ENCODE measurements at regions not wholly inside any gene's neighbourhood (a gene's known extent, or its start where the extent isn't known, plus 50 kb on each side); places are given as distances from the start of the nearest gene placed in this dataset.
A peak's percentile ranks its signal among the peaks of the same experiment; 100 is the strongest.

DNA sequence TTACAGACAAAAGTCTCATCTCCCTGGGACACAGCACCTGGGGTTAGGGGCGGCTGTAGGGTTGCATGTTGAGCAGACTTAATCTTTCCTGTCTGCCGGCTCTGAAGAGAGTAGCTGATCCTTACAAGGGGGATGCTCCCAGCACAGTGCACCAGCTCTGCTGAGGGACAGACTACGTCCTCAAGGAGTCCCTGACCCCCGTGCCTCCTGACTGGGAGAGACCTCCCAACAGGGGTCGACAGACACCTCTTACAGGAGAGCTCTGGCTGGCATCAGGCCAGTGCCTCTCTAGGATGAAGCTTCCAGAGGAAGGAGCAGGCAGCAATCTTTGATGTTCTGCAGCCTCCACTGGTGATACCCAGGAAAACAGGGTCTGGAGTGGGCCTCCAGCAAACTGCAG lies 506.0 kb upstream of the FMR1 start:
- Histone ChIP-seq H3K9me3 (ENCODE audit: control insufficient read depth, low read length) (no peaks in the 10 kb centered on the region), H3K4me3 (ENCODE audit: low read length) (no peak overlapping the region), H3K27ac (ENCODE audit: low read length) (no peak overlapping the region), H3K27me3 (ENCODE audit: control insufficient read depth, insufficient read depth) (no peaks in the 10 kb centered on the region), H3K4me1 (ENCODE audit: control insufficient read depth, insufficient read depth, low read length) (no peaks in the 10 kb centered on the region)
- intact Hi-C loops (cut with DNase I): no loop called here
- peak in 1 of 3 donors; percentile 15 for DNase-seq
- no peak for ATAC-seq
- WGBS: 52% methylated on average over 5 of the region's 5 CpGs

- ATAC-seq (no peak), DNase-seq (no peak)
- no peaks in the 10 kb centered on the region for H3K4me1 ChIP-seq (ENCODE audit: control insufficient read depth, insufficient read depth, low read length)
- no peak overlapping the region for H3K4me3 ChIP-seq (ENCODE audit: low read length)
- H3K27ac ChIP-seq (ENCODE audit: low read length): no peak overlapping the region
- H3K9me3 ChIP-seq (ENCODE audit: control insufficient read depth, low read length): no peaks in the 10 kb centered on the region
- WGBS: 63% methylated on average over 1 of the region's 1 CpG
- intact Hi-C loops (cut with DNase I): no loop called here
- H3K27me3 ChIP-seq (ENCODE audit: control insufficient read depth, insufficient read depth): no peaks in the 10 kb centered on the region
Measured at GRCh38 chrX:147403040-147403439, 508.7 kb upstream of the FMR1 start.

DNA sequence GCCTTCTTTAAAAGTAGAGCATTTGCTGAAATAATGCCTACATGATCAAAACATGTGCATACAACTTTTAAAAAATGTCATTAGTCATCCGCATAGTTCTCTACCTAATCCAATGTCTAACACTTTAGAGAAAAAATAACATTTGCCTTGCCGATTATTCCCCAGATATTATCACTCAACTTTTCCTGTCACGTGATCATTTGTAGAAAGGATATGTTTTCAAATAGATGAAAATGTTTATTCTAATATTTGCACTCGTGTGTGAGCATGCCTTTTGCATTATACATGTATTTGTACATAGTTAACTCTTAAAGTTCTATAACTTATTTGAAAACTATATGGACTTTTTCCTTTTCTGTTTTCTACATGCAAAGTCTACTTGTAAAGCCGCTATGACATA lies 533.0 kb upstream of the FMR1 start:
- ATAC-seq: no peak
- H3K27me3 ChIP-seq (ENCODE audit: control insufficient read depth, insufficient read depth): no peaks in the 10 kb centered on the region
- 44% methylated on average over 5 of the region's 5 CpGs for WGBS
- DNase-seq: no peak
- H3K4me1 ChIP-seq (ENCODE audit: control insufficient read depth, insufficient read depth, low read length): no peaks in the 10 kb centered on the region
- intact Hi-C loops (cut with DNase I): no loop called here
- H3K9me3 ChIP-seq (ENCODE audit: control insufficient read depth, low read length): no peaks in the 10 kb centered on the region
- H3K27ac ChIP-seq (ENCODE audit: low read length): no peak overlapping the region
- no peak overlapping the region for H3K4me3 ChIP-seq (ENCODE audit: low read length)

DNA sequence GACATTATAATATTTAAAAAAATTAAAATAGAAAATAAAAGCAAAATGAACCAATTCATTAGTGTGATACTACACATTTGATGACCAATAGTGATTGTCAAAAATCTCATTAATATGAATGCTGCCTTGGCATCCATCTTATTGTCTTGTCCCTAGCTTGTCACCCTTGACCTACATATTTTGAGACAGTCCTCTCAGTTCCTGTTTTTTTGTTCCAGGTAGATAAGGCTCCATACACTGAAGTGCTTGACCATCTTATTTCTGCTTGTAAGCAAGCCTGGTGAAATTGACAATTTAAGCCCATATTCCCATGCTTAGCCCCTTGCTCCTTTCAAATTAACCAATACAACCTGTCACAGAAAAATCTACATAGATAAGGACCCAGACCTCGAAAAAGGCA lies 534.0 kb upstream of the FMR1 start:
- no peaks in the 10 kb centered on the region for H3K27me3 ChIP-seq (ENCODE audit: control insufficient read depth, insufficient read depth)
- H3K9me3 ChIP-seq (ENCODE audit: control insufficient read depth, low read length): no peaks in the 10 kb centered on the region
- no peak overlapping the region for H3K27ac ChIP-seq (ENCODE audit: low read length)
- DNase-seq (no peak), ATAC-seq (no peak)
- 44% methylated on average over 1 of the region's 1 CpG for whole genome bisulfite sequencing
- H3K4me1 ChIP-seq (ENCODE audit: control insufficient read depth, insufficient read depth, low read length): no peaks in the 10 kb centered on the region
- intact Hi-C loops (cut with DNase I): no loop called here
- no peak overlapping the region for H3K4me3 ChIP-seq (ENCODE audit: low read length)

DNA sequence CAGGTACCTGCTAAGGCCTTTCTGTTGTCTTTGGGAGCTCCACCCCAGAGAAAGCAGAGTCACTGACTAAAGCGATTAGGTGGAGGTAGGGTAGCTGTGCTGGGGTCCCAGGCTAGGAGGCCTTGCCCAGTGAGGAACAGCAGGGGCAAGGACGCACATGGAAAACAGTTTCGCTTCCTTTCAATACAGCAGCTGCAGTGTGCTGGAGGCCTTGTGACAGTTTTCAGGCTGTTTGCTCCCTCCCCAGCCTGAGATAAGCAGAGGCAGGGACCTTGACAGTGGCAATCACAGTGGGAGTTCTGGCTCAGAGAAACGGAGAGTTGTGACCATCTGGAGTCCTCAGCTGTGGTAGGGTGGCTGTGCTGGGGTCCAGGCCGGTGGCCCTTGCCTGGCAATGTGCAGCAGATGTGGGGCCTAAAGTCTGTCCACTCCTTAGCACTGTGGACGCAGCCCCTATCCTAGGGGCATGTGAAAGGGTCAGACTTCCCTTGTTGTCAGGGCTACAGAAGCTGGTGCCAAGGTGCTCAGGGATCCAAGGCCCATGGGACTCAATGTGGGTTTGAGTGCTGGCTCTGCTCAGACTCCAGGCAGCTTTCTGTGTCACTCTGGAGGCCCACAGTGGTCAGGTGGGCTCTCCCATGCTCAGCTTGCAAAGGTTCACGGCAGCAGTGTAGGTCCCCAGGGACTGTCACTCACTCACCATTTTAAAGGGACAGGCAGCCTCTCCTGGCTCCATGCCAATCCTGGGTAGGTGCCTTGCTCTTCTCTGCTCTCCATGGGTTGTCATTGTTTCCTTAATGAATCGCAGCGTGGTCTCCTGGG lies 534.9 kb upstream of the FMR1 start:
- Histone ChIP-seq H3K27ac (ENCODE audit: low read length) (no peak overlapping the region), H3K9me3 (ENCODE audit: control insufficient read depth, low read length) (no peaks in the 10 kb centered on the region), H3K4me3 (ENCODE audit: low read length) (no peak overlapping the region), H3K27me3 (ENCODE audit: control insufficient read depth, insufficient read depth) (no peaks in the 10 kb centered on the region), H3K4me1 (ENCODE audit: control insufficient read depth, insufficient read depth, low read length) (no peaks in the 10 kb centered on the region)
- intact Hi-C loops (cut with DNase I): no loop called here
- ATAC-seq (no peak), DNase-seq (no peak)
- WGBS: 46% methylated on average over 9 of the region's 9 CpGs

DNA sequence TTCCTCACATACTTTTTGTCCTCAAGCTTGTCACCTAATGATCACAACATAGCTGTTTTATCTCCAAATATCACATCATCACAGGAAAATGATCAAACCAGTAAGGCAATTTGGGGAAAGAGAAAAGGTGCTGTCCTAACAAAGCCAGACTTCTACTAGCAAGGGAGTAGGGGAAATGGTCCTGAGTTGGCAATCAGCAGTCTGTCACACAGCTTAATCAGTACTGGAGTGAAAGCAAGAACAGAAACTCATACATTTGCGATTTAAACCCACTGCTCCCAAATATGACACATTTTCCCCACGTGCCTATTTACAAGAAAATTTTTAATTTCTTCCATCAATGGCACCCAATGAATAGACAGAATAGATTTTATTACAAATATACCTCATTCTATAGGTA lies 546.8 kb upstream of the FMR1 start:
- H3K9me3 ChIP-seq (ENCODE audit: control insufficient read depth, low read length): no peaks in the 10 kb centered on the region
- no peak overlapping the region for H3K4me3 ChIP-seq (ENCODE audit: low read length)
- intact Hi-C loops (cut with DNase I): no loop called here
- ATAC-seq: no peak
- no peaks in the 10 kb centered on the region for H3K4me1 ChIP-seq (ENCODE audit: control insufficient read depth, insufficient read depth, low read length)
- 62% methylated on average over 2 of the region's 2 CpGs for WGBS
- H3K27ac ChIP-seq (ENCODE audit: low read length): no peak overlapping the region
- no peaks in the 10 kb centered on the region for H3K27me3 ChIP-seq (ENCODE audit: control insufficient read depth, insufficient read depth)
- no peak for DNase-seq

GRCh38 chrX:147351644-147352043 lies 537.1 kb upstream of the CXorf51A start:
- DNase-seq: no peak
- 72% methylated on average over 3 of the region's 3 CpGs for WGBS
- H3K27ac ChIP-seq (ENCODE audit: low read length): no peak overlapping the region
- no peak overlapping the region for H3K4me3 ChIP-seq (ENCODE audit: low read length)
- H3K4me1 ChIP-seq (ENCODE audit: control insufficient read depth, insufficient read depth, low read length): no peaks in the 10 kb centered on the region
- intact Hi-C loops (cut with DNase I): no loop called here
- ATAC-seq: no peak
- no peaks in the 10 kb centered on the region for H3K27me3 ChIP-seq (ENCODE audit: control insufficient read depth, insufficient read depth)
- no peaks in the 10 kb centered on the region for H3K9me3 ChIP-seq (ENCODE audit: control insufficient read depth, low read length)

GRCh38 chrX:147343467-147343866 lies 528.9 kb upstream of the CXorf51A start:
- H3K4me1 ChIP-seq (ENCODE audit: control insufficient read depth, insufficient read depth, low read length): no peaks in the 10 kb centered on the region
- WGBS: 83% methylated on average over 6 of the region's 6 CpGs
- H3K9me3 ChIP-seq (ENCODE audit: control insufficient read depth, low read length): no peaks in the 10 kb centered on the region
- intact Hi-C loops (cut with DNase I): no loop called here
- DNase-seq (no peak), ATAC-seq (no peak)
- H3K27me3 ChIP-seq (ENCODE audit: control insufficient read depth, insufficient read depth): no peaks in the 10 kb centered on the region
- no peak overlapping the region for H3K4me3 ChIP-seq (ENCODE audit: low read length)
- H3K27ac ChIP-seq (ENCODE audit: low read length): no peak overlapping the region

- intact Hi-C loops (cut with DNase I): no loop called here
- no peak overlapping the region for H3K27ac ChIP-seq (ENCODE audit: low read length)
- DNase-seq (no peak), ATAC-seq (no peak)
- no peaks in the 10 kb centered on the region for H3K27me3 ChIP-seq (ENCODE audit: control insufficient read depth, insufficient read depth)
- no peaks in the 10 kb centered on the region for H3K4me1 ChIP-seq (ENCODE audit: control insufficient read depth, insufficient read depth, low read length)
- no peak overlapping the region for H3K4me3 ChIP-seq (ENCODE audit: low read length)
- H3K9me3 ChIP-seq (ENCODE audit: control insufficient read depth, low read length): no peaks in the 10 kb centered on the region
Measured at GRCh38 chrX:147342197-147342596, 527.7 kb upstream of the CXorf51A start.

- H3K4me1 ChIP-seq (ENCODE audit: control insufficient read depth, insufficient read depth, low read length): no peaks in the 10 kb centered on the region
- H3K27me3 ChIP-seq (ENCODE audit: control insufficient read depth, insufficient read depth): no peaks in the 10 kb centered on the region
- H3K9me3 ChIP-seq (ENCODE audit: control insufficient read depth, low read length): no peaks in the 10 kb centered on the region
- ATAC-seq: no peak
- no peak overlapping the region for H3K27ac ChIP-seq (ENCODE audit: low read length)
- intact Hi-C loops (cut with DNase I): no loop called here
- WGBS: 71% methylated on average over 2 of the region's 2 CpGs
- no peak overlapping the region for H3K4me3 ChIP-seq (ENCODE audit: low read length)
- no peak for DNase-seq
Measured at GRCh38 chrX:147340947-147341346, 526.4 kb upstream of the CXorf51A start.

DNA sequence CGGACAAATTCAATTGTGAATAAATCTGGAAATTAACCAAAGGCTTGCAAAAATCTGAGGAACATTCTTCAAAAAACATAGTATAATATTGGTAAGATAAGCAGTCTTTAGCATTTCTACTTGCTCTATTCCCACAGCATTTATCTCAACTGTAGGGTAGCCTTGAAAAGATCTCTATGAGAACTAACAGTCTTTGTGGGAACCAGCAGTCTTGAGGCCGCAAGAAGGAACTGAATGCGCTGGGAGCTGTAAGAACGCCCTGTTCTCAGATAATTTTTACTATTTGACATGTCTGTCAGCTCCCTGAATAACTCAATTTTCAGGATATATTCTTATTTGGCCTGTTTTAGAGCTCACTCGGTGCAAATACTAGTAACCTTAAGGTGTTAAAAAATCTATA lies 519.3 kb upstream of the CXorf51A start:
- H3K4me1 ChIP-seq (ENCODE audit: control insufficient read depth, insufficient read depth, low read length): no peaks in the 10 kb centered on the region
- H3K9me3 ChIP-seq (ENCODE audit: control insufficient read depth, low read length): no peaks in the 10 kb centered on the region
- H3K27ac ChIP-seq (ENCODE audit: low read length): no peak overlapping the region
- DNase-seq: no peak
- no peak overlapping the region for H3K4me3 ChIP-seq (ENCODE audit: low read length)
- H3K27me3 ChIP-seq (ENCODE audit: control insufficient read depth, insufficient read depth): no peaks in the 10 kb centered on the region
- no peak for ATAC-seq
- 55% methylated on average over 5 of the region's 5 CpGs for WGBS
- intact Hi-C loops (cut with DNase I): no loop called here

DNA sequence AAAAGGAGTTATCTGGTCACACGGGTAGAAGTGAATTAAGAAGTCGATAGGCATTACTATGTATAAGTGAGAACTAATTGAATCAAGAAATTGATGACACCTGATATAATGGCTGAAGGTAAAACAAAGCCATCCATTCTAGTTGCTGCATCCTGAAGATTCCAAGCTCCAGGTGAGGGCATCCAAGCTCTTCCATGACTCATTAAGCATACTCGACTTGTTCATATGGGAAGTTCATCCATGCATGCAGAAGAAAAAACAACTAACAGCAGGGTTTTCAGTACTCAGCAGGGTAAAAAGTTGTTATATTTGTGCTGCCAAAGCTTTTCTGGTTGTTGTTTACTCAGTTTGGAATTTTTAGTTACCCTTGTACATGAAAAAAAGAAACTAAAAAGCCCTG lies 508.0 kb upstream of the CXorf51A start:
- H3K9me3 ChIP-seq (ENCODE audit: control insufficient read depth, low read length): no peaks in the 10 kb centered on the region
- WGBS: 90% methylated on average over 3 of the region's 3 CpGs
- no peak overlapping the region for H3K4me3 ChIP-seq (ENCODE audit: low read length)
- H3K27ac ChIP-seq (ENCODE audit: low read length): no peak overlapping the region
- ATAC-seq: no peak
- no peaks in the 10 kb centered on the region for H3K4me1 ChIP-seq (ENCODE audit: control insufficient read depth, insufficient read depth, low read length)
- intact Hi-C loops (cut with DNase I): no loop called here
- no peaks in the 10 kb centered on the region for H3K27me3 ChIP-seq (ENCODE audit: control insufficient read depth, insufficient read depth)
- no peak for DNase-seq

All from right cardiac atrium (tissue), 5 donors.